GM12873 (cell line): ENCODE measurements at regions not wholly inside any gene's neighbourhood (a gene's known extent, or its start where the extent isn't known, plus 50 kb on each side); places are given as distances from the start of the nearest gene placed in this dataset.

Source experiments
- TF ChIP-seq, protein P1 (sequence below): IDR thresholded peaks from 2 replicates; pipeline ENCODE4 v1.5.1; 2012; ENCODE audit warnings: low read depth, mild to moderate bottlenecking, moderate library complexity, low read length, control low read depth; ENCODE audit not compliant: insufficient read depth; ENCODE audit errors: missing control alignments

DNA sequence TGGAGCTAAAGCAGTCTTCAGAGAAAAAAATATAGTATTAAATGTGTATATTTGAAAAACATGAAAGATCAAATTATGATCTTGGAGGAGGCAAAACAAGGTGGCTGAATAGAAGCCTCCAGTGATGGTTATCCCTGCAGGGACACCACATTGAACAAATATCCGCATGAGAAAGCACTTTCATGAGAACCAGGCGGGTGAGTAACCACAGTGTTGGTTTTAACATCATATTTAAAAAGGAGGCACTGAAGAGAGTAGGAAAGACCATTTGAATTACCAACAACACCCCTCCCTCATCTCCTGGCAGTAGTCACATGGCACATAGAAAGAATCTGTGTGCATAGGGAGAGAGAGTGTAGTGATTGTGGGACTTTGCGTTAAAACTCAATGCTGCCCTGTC, 759.6 kb upstream of the NRXN1 start:
- TF ChIP-seq, protein P1, sequence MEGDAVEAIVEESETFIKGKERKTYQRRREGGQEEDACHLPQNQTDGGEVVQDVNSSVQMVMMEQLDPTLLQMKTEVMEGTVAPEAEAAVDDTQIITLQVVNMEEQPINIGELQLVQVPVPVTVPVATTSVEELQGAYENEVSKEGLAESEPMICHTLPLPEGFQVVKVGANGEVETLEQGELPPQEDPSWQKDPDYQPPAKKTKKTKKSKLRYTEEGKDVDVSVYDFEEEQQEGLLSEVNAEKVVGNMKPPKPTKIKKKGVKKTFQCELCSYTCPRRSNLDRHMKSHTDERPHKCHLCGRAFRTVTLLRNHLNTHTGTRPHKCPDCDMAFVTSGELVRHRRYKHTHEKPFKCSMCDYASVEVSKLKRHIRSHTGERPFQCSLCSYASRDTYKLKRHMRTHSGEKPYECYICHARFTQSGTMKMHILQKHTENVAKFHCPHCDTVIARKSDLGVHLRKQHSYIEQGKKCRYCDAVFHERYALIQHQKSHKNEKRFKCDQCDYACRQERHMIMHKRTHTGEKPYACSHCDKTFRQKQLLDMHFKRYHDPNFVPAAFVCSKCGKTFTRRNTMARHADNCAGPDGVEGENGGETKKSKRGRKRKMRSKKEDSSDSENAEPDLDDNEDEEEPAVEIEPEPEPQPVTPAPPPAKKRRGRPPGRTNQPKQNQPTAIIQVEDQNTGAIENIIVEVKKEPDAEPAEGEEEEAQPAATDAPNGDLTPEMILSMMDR, result no peak

DNA sequence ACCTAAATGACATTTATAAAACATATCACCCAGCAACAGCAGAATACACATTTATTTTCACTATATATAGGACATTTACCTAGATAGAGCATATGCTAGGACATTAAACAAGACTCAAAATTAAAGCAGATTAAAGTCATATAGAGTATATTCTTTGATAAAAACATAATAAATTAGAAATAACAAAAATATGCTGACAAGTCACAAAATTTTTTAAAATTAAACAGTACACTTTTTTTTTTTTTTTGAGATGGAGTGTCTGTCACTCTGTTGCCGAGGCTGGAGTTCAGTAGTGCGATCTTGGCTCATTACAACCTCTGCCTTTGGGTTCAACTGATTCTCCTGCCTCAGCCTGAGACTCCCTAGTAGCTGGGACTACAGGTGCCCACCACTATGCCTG, 758.9 kb upstream of the NRXN1 start:
- TF ChIP-seq, protein P1, result no peak

- TF ChIP-seq, protein P1, result no peak
Measured at GRCh38 chr2:51789918-51790317, 758.0 kb upstream of the NRXN1 start.

- TF ChIP-seq, protein P1, result no peak
Measured at GRCh38 chr2:51782921-51783765, 751.2 kb upstream of the NRXN1 start.

GRCh38 chr2:51781691-51782090, 749.8 kb upstream of the NRXN1 start:
- TF ChIP-seq, protein P1, result no peak

- TF ChIP-seq, protein P1, result no peak
Measured at GRCh38 chr2:51780353-51780752, 748.4 kb upstream of the NRXN1 start.

DNA sequence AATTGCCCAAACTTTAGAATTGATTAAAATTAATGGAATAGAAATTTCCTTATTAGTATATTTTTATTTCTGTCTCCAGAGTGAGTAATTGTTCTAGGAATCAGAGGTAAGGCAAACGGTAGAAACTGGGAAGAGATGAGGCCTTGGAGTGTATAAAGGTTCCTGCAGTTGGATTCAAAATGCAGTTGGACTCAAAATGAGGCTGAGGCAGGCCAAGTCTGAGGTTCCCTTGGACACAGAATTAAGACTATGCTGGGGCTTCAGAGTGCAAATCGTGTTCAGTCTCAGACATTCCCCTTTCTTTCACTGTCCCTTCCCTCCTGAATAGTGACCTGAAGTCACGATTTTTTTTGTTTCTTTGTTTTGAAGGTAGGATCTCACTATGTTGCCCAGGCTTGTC, 746.9 kb upstream of the NRXN1 start:
- TF ChIP-seq, protein P1, result no peak
